Activated CD4-positive, alpha-beta memory T cell treated with anti-CD3 and anti-CD28 coated beads for 36 hours (primary cell): ENCODE measurements at regions not wholly inside any gene's neighbourhood (a gene's known extent, or its start where the extent isn't known, plus 50 kb on each side); places are given as distances from the start of the nearest gene placed in this dataset.

Experiments
- CTCF ChIA-PET: fragments of 350-600 bp; sonication (Branson Sonifier 250); formaldehyde crosslinking; loops from one replicate; lab custom pipeline; 2021; ENCODE audit warnings: antibody characterized with exemption, inconsistent platforms; lab: Charles Lee
- POLR2A ChIA-PET: fragments of 350-600 bp; sonication (Branson Sonifier 250); formaldehyde crosslinking; loops from one replicate; lab custom pipeline; 2021; ENCODE audit warnings: antibody characterized with exemption; lab: Charles Lee
- DNase-seq: peaks from one replicate; pipeline ENCODE4 v3.0.0-alpha.2; 2020
- H3K27ac Mint-ChIP-seq: one replicate; pipeline ENCODE4 v1.8.0; 2021; ENCODE audit warnings: mixed read lengths
- H3K27me3 Mint-ChIP-seq: one replicate; pipeline ENCODE4 v1.8.0; 2021; ENCODE audit warnings: mixed read lengths
- H3K36me3 Mint-ChIP-seq: one replicate; pipeline ENCODE4 v1.8.0; 2021; ENCODE audit warnings: mixed read lengths
- H3K4me1 Mint-ChIP-seq: one replicate; pipeline ENCODE4 v1.8.0; 2021; ENCODE audit warnings: low read depth, mixed read lengths
- H3K4me3 Mint-ChIP-seq: one replicate; pipeline ENCODE4 v1.8.0; 2021; ENCODE audit warnings: mild to moderate bottlenecking, mixed read lengths
- H3K9me3 Mint-ChIP-seq: one replicate; pipeline ENCODE4 v1.8.0; 2021; ENCODE audit warnings: mixed read lengths
- intact Hi-C: fragments of 100-400 bp; cut with micrococcal nuclease; formaldehyde crosslinking; loops from one replicate; pipeline ENCODE4 v1.15.1; 2023

DNA sequence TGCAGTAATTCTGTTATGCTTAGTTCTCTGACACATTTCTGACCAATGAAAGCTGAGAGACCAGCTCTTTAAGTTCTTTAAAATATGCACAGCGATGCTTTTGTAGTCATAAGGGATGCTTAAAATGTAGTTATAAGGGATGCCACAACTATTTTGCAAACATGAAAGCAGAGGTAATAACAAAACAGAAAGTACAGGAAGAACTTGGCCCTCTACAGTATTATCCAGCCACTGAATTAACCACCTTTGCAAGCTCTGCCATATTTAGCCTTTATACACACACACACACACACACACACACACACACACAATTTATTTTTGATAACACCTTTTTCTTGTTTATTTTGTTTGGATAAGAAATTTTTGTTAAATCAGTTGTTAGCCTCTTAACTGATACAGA, 590.0 kb downstream of the FAT4 start:
- Mint-ChIP-seq H3K4me3 (no peak overlapping the region), H3K36me3 (no peaks in the 10 kb centered on the region), H3K27ac (no peak overlapping the region), H3K9me3 (peaks cover 9% of the 10 kb centered on the region), H3K4me1 (no peaks in the 10 kb centered on the region), H3K27me3 (no peaks in the 10 kb centered on the region)
- POLR2A ChIA-PET = no interaction called here
- no peak for DNase-seq
- CTCF ChIA-PET = no interaction called here
- intact Hi-C loops = no loop called here

DNA sequence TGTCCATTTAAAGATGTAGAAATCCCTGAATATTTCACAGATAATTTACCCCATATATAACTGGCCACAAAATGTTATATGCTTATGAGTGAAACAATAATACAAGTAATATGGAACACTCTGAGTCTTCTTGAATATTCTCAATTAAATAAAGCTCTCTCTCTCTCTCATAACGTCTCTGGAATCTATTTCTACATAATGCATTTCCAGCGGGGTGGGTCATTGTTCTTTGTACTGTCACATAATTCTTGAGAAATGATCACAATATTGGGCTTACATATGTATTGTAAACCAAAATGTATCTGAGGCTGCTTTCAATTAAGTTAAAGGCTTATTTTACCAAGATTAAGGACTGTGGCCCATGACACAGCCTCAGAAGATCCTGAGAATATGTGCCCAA, 596.3 kb downstream of the FAT4 start:
- Mint-ChIP-seq H3K4me3 (no peak overlapping the region), H3K27ac (no peak overlapping the region), H3K36me3 (no peaks in the 10 kb centered on the region), H3K9me3 (peaks cover 7% of the 10 kb centered on the region), H3K27me3 (no peaks in the 10 kb centered on the region), H3K4me1 (no peaks in the 10 kb centered on the region)
- CTCF ChIA-PET = no interaction called here
- DNase-seq = no peak
- POLR2A ChIA-PET = no interaction called here
- intact Hi-C loops = no loop called here

DNA sequence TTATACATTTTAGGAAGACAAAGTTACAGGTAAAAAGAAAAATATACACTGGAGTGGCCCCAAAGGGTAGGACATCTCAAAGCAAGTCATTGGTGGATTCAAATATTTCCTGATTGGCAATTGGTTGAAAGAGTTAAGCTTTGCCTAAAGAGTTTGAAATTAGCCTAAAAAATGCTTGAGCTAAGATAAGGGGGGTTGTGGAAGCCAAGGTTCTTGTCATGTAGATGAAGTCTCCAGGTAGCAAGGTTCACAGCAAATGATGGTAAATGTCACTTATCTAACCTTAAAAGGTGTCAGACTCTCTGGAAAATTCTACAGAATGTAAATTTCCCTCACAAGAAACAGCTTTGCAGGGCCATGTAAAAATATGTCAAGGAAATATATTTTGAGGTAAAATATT, 596.7 kb downstream of the FAT4 start:
- no peaks in the 10 kb centered on the region for H3K36me3 Mint-ChIP-seq
- DNase-seq = no peak
- no peaks in the 10 kb centered on the region for H3K27me3 Mint-ChIP-seq
- H3K4me1 Mint-ChIP-seq = no peaks in the 10 kb centered on the region
- ChIA-PET POLR2A (no interaction called here), CTCF (no interaction called here)
- H3K4me3 Mint-ChIP-seq = no peak overlapping the region
- peaks cover 7% of the 10 kb centered on the region for H3K9me3 Mint-ChIP-seq
- intact Hi-C loops = no loop called here
- no peak overlapping the region for H3K27ac Mint-ChIP-seq

DNA sequence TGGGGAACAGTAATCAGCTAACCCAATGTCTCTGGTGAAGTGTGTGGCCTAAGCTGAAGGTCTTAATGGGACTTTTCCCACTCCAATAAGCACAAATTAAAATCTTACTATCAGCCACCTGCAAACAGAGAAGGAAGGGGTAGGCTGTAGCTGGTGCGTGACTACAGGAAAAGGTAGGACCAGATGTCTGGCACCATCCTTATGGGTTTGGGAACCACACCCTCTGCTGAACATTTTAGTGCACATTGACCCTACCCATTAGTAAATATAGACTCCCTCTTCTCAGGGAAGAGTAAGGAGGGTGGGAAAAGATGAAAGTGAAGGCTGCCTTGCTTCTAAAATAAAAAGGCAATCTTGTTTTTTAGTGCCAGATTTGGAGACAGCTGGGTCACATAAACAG, 602.8 kb downstream of the FAT4 start:
- Mint-ChIP-seq H3K27ac (no peak overlapping the region), H3K27me3 (no peaks in the 10 kb centered on the region), H3K36me3 (no peaks in the 10 kb centered on the region), H3K9me3 (peaks cover under 1% of the 10 kb centered on the region), H3K4me3 (no peak overlapping the region), H3K4me1 (no peaks in the 10 kb centered on the region)
- intact Hi-C loops = no loop called here
- ChIA-PET POLR2A (no interaction called here), CTCF (no interaction called here)
- no peak for DNase-seq

DNA sequence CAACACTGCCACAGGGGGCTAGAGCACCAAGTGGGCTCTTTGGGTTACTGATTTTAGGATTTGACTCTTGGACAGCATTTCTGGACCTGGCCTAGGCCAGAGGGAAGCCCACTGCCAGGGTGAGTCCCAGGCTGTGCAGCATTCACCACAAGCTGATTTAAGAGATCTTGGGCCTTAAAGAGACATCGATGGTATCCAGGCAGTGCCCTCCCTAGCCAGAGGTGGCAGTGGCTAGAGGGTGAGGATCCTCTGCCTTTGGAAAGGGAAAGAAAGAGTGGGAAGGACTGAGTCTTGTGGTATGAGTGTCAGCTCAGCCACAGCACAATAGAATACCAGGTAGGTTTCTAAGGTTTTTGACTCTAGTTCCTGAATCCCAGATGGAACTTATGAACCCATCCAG, 613.9 kb downstream of the FAT4 start:
- peaks cover 28% of the 10 kb centered on the region for H3K9me3 Mint-ChIP-seq
- ChIA-PET POLR2A (no interaction called here), CTCF (no interaction called here)
- intact Hi-C loops = no loop called here
- no peak for DNase-seq
- H3K4me1 Mint-ChIP-seq = no peaks in the 10 kb centered on the region
- no peak overlapping the region for H3K4me3 Mint-ChIP-seq
- no peak overlapping the region for H3K27ac Mint-ChIP-seq
- H3K36me3 Mint-ChIP-seq = no peaks in the 10 kb centered on the region
- H3K27me3 Mint-ChIP-seq = no peaks in the 10 kb centered on the region

DNA sequence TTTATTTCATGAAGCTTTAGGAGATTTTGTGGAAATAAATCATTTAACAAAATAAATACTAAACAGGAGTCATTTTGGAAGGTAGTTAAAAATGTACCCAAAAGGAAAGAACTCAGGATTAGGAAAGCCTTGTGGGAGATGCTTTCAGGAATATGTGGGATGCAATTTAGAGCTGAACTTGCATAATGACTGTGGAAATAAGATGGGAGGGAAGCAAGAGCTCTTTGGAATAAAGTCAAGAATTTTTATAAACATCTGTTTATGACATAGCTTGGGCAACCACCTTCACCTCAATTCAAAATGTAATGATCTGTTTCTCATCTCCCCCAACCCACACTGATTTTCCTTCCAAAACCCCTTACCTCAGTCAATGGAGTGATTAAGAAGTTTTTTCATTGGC, 623.8 kb downstream of the FAT4 start:
- Mint-ChIP-seq H3K9me3 (peaks cover 12% of the 10 kb centered on the region), H3K27ac (no peak overlapping the region), H3K36me3 (no peaks in the 10 kb centered on the region), H3K27me3 (no peaks in the 10 kb centered on the region), H3K4me1 (no peaks in the 10 kb centered on the region), H3K4me3 (no peak overlapping the region)
- DNase-seq = no peak
- intact Hi-C loops = no loop called here
- POLR2A ChIA-PET = no interaction called here
- CTCF ChIA-PET = no interaction called here

DNA sequence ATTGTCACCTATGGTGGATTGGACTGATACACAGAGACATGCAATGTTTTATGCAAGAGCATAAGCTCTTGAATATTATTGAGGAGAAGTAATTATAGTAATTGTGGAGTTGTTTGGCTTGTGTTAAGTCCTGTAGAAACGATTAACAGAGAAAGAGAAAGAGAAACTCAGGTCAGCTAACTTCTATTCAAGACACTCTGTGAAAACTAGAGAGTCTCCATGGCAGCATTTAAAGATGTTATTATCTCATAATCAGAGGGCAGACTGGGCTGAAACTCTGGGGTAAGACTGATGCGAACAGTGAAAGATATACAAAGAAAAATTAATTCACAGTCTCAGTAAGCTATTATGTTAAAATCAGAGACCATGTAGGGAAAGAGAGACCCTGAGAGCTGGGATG, 625.7 kb downstream of the FAT4 start:
- intact Hi-C loops = no loop called here
- Mint-ChIP-seq H3K4me3 (no peak overlapping the region), H3K27me3 (no peaks in the 10 kb centered on the region), H3K27ac (no peak overlapping the region), H3K36me3 (no peaks in the 10 kb centered on the region), H3K4me1 (no peaks in the 10 kb centered on the region), H3K9me3 (peaks cover 6% of the 10 kb centered on the region)
- DNase-seq = no peak
- ChIA-PET CTCF (no interaction called here), POLR2A (no interaction called here)

DNA sequence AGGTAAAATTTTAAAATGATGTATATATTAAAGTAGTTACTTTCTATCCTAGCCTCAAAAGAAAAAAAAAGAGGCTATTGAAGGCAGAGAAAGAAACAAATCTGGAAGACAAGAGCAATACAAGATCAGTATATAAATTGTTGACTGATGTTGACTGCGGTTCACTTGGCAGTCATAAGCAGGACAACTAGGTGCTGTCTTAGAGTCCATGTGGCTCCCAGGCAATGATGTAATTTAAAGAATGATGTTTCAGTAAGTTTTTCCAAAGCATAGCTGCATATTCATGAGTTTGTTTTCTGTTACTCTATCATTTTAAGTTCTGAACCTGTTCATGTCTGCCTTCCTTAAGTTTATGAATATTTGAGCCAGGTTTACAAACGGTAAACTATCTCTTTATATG, 630.2 kb downstream of the FAT4 start:
- H3K27ac Mint-ChIP-seq = no peak overlapping the region
- H3K4me1 Mint-ChIP-seq = no peaks in the 10 kb centered on the region
- intact Hi-C loops = no loop called here
- no peaks in the 10 kb centered on the region for H3K27me3 Mint-ChIP-seq
- no peaks in the 10 kb centered on the region for H3K36me3 Mint-ChIP-seq
- peaks cover 9% of the 10 kb centered on the region for H3K9me3 Mint-ChIP-seq
- no peak for DNase-seq
- CTCF ChIA-PET = no interaction called here
- H3K4me3 Mint-ChIP-seq = no peak overlapping the region
- POLR2A ChIA-PET = no interaction called here

DNA sequence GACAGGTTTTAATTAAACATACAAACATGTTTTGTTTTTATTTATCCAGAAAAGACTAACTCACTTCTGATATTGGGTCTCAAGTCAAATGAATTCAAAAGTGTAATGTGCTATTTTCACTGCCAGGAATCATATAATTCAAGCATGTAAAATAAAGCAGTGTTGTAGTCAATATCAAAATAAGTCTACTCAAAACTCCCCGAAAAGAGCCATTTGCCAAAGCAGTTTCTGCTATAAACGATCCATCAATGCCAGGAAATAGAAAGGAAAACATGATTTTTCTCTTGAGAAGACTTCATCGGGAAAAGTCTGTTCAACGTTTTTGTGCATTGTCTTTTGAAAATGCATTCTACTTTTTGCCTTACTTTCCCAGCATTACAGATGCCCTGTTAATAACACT, 633.3 kb downstream of the FAT4 start:
- POLR2A ChIA-PET = no interaction called here
- Mint-ChIP-seq H3K4me3 (no peak overlapping the region), H3K36me3 (no peaks in the 10 kb centered on the region), H3K9me3 (peaks cover 3% of the 10 kb centered on the region), H3K27me3 (no peaks in the 10 kb centered on the region), H3K4me1 (no peaks in the 10 kb centered on the region), H3K27ac (no peak overlapping the region)
- intact Hi-C loops = no loop called here
- CTCF ChIA-PET = no interaction called here
- DNase-seq = no peak

DNA sequence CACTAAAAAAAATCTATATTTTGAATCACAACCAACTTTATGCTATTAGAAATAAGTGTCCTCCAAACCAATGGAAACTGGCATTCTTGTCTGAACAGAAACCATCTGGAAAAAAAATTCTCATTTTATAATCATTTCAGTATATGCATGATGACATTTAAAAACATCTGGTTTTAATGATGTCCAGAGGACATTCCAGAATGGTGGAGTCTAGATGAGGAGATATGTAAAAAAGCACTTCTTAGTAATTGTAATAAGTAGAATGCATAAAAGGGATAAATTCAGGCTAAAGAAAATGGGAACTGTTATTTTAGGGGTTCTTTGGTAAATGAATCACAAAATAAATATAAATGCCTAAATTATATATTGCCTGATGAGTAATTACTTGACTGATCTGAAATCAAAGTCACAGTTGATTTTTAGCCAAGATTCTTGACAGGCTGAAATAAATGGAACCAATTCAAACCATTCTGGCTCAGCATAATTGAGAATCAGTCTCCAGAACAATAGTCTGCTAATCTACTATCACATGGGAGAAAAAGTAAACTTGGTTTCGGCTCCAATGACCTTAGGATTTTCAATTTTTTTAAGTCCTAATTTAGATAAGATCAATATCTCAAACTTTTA, 636.6 kb downstream of the FAT4 start:
- no peaks in the 10 kb centered on the region for H3K36me3 Mint-ChIP-seq
- ChIA-PET CTCF (no interaction called here), POLR2A (no interaction called here)
- H3K27me3 Mint-ChIP-seq = no peaks in the 10 kb centered on the region
- intact Hi-C loops = no loop called here
- no peak overlapping the region for H3K4me3 Mint-ChIP-seq
- DNase-seq = no peak
- H3K4me1 Mint-ChIP-seq = no peaks in the 10 kb centered on the region
- no peak overlapping the region for H3K27ac Mint-ChIP-seq
- H3K9me3 Mint-ChIP-seq = peaks cover 3% of the 10 kb centered on the region

DNA sequence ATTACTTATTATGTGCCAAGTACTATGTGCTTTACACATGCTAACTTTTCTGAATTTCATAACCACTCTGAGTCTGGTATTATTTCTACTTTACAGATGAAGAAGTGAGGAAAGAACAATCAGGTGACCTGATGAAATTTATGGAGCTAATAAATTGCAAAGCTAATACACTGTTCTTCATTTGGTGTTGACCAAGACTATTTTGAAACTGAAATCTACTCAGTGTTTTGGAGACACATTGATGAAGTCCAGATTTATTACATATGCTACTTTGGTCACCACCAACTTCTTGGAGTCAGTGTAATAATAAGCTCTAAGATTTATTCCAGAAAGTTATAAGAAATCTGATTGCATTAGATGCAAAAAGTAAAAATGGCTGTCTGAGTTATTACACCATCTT, 637.9 kb downstream of the FAT4 start:
- no peaks in the 10 kb centered on the region for H3K4me1 Mint-ChIP-seq
- no peak overlapping the region for H3K27ac Mint-ChIP-seq
- POLR2A ChIA-PET = no interaction called here
- peaks cover 3% of the 10 kb centered on the region for H3K9me3 Mint-ChIP-seq
- CTCF ChIA-PET = interaction anchor here (1.0 kb wide), 1 partner anchor 24 kb away, joined by 3 read pairs; no protein-coding TSS in a partner anchor
- no peaks in the 10 kb centered on the region for H3K27me3 Mint-ChIP-seq
- intact Hi-C loops = no loop called here
- no peak overlapping the region for H3K4me3 Mint-ChIP-seq
- no peaks in the 10 kb centered on the region for H3K36me3 Mint-ChIP-seq
- DNase-seq = no peak

DNA sequence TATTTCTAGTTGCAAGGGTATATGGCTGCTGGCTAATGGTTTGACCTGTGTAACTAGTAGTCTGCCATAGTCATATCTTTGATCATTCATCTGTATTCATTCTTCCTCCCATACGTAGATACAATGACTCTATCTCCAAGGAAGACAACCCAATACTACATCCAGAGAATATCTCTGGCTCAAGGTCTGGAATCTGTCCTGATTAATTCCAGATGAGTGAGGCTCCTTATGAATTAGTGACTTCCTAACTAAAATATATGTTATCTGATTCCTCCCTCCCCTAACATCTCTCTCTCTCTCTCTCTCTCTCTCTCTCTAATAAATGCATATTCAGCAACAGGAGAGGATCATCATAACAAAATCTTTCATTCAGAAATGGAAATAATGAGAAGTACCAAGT, 641.5 kb downstream of the FAT4 start:
- H3K4me1 Mint-ChIP-seq = no peaks in the 10 kb centered on the region
- CTCF ChIA-PET = no interaction called here
- H3K27me3 Mint-ChIP-seq = no peaks in the 10 kb centered on the region
- no peak overlapping the region for H3K27ac Mint-ChIP-seq
- peaks cover 1% of the 10 kb centered on the region for H3K9me3 Mint-ChIP-seq
- no peak overlapping the region for H3K4me3 Mint-ChIP-seq
- no peak for DNase-seq
- no peaks in the 10 kb centered on the region for H3K36me3 Mint-ChIP-seq
- POLR2A ChIA-PET = no interaction called here
- intact Hi-C loops = no loop called here

DNA sequence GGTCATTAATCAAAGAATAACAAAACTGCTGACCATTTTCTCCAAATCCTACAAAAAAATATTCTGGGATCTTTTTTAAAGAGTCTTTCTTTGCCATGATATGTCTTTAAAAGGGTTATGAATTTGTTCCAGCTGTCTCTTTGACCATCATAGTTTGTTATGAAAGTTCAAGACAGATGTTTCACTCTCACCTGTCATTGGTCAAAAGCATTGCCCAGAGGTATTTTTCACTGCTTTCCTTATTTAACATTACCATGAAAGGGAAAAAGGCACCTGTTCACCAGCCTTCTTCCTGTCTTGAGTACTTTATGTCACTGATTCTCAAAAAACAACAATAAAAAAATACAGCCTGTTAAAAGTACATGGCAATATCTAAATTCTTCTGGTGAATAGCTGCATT, 643.8 kb downstream of the FAT4 start:
- no peak for DNase-seq
- Mint-ChIP-seq H3K36me3 (no peaks in the 10 kb centered on the region), H3K4me3 (no peak overlapping the region), H3K27me3 (no peaks in the 10 kb centered on the region), H3K27ac (no peak overlapping the region), H3K4me1 (no peaks in the 10 kb centered on the region), H3K9me3 (peaks cover 16% of the 10 kb centered on the region)
- intact Hi-C loops = no loop called here
- POLR2A ChIA-PET = no interaction called here
- CTCF ChIA-PET = no interaction called here
